Activated T-cell treated with anti-CD3 and anti-CD28 coated beads for 24 hours (primary cell): ENCODE measurements at regions not wholly inside any gene's neighbourhood (a gene's known extent, or its start where the extent isn't known, plus 50 kb on each side); places are given as distances from the start of the nearest gene placed in this dataset.
A peak's percentile ranks its signal among the peaks of the same experiment; 100 is the strongest.

Source experiments
- DNase-seq: peaks from one replicate; pipeline ENCODE4 v3.0.0-alpha.2; 2020; ENCODE audit warnings: low read depth

DNA sequence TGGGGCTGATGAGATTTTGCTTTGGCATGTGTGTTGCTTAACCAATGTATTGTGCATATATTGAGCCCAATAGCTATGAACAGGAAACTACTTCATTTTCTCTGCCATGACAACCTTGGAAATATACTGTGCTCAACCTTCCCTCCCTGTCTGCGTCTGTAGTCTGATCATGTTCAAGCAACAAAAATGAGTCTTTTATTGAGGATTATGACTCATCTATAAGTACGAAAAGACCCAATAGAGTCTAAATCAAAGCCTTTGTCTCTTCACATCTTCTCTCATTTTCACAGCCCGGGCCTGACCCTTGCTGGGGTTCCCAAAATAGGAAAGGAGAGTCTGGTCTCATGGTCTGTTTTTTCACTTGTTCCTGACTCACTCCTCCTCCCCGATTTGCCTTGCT, 158.2 kb downstream of the CAND1 start:
- no peak for DNase-seq

DNA sequence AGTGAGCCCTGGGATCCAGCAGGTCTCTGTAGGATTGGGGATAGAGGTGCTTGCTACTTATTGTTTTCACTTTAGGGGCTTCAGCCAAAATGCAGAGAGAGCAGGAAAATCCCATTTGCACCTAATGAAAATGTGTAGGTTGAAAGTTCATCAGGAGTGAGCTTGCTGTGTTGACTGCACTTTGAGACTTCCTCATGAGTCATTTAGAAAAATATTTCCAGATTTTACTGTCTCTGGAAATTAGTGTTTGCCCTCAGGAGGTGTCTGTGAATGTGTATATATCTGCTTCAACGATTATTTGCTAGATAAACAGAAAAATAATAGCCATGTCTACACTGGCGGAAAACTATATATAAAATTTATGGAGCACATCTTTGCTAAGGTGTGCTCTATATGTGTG, 159.3 kb downstream of the CAND1 start:
- DNase-seq = no peak

DNA sequence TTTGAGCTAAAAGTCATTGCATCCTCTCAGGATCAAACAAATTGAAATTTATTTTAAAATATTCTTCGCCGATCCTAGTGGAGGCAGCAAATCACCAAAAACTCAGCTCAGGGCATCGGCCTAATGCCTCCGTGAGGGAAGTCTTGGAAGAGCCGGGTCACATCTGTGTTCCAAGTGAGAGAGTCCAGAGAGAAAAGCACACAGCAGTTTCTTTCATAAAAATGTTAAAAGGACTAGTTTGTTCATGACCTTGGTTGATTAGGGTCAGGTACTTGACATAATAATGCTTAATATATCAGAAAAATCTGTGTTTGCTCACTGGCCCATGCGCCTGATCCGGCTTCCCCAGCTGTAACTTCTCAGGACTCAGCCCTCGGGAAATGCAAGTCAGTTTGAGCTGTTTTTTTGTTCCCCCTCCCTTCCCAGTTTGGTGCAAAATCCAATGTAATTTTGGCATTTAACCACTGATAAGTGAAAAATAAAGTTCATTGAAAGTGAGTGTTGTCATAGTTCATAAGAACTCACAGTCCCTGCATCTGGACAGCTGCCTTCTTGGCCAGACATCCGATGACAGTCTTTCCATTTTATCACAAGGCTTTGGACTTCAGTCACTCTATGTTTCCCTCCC, 161.7 kb downstream of the CAND1 start:
- DNase-seq = no peak

DNA sequence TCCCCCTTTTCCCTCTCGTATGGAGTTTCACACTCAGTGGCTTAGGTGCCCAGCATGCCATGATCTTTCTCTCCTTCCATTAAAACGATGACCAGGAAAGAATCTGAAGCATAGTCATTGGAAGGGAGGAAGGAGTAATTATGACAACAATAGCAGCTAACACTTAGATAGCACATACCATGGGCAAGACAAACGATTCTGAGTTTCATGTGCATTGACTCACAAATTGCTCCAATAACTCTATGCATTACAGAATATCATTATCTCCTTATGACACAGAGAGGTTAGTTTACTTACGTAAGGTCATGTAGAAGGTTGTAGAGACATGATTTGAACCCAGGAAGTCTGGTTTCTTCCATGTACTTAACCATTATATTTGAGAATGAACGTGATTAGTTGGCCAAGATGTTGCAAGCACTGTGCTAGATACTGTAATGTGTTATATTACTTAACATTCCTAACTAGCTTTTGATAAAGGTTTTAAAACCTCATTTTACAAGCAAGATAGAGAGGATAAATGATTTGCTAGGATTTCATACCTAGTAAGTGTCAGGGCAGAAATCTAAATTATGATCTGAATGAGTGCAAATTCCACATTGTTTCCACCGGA, 162.4 kb downstream of the CAND1 start:
- DNase-seq = no peak

DNA sequence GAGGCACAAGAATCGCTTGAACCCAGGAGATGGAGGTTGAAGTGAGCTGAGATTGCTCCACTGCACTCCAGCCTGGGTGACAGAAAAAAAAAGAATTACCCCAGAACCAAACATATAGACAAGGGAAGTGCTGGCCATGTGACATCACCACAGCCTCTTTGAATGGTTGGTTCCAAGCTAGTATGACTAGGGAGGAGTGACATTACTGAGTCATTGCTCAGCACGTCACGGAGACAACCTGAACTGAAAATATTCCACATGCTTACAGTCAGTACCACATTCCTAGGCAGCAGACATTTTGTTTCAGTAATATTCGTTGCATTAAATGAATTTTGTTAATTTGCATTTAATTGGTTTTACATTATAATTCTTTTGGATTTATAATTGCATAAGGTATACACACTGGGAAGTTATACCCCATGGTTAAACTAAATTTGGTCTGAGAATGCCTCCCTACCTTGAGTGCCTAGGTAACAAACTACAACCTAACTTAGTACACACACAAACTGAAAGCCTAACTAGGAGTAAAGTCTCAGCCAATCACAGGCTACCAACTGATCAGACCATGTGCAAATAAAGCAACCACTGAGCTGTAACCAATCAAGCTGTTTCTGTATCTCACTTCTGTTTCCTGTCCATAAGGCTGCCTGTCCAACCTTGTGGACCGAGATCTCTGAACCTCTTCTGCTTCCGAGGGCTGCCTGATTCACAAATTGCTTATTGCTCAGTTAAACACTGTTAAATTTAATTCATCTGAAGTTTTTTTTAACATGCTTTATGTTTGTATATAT, 164.4 kb downstream of the CAND1 start:
- DNase-seq = no peak

DNA sequence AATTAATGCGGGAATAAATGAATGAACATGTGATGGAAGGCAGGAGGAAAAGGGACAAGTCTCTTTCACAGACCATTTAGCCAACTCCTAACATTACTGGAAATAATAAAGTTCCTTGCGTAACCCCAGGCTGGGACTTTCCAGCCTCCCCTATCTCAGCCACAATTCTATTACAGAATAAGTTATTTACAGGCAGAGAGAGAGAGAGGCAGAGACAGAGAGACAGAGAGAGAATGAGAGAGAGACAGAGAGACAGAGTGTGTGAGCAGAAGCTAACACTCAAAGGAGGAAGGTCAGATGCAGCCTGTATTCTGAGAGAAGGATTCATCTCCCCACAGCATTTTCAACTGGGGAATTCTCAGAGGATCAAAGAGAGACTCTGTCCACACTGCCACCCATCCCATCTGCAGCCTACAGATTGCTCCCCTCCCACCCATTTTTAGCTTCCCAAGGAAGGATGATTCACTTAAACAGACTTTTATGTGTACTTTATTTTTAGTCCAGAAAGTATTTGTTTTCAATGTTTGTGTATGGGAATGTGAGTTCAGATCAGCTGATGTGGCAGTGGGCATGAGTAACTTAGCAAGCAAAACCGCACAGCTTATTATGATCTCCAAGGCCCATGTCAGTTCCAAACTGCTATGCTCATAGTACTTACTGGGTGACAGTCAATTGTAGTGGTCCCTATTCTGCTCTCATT, 165.7 kb downstream of the CAND1 start:
- no peak for DNase-seq

DNA sequence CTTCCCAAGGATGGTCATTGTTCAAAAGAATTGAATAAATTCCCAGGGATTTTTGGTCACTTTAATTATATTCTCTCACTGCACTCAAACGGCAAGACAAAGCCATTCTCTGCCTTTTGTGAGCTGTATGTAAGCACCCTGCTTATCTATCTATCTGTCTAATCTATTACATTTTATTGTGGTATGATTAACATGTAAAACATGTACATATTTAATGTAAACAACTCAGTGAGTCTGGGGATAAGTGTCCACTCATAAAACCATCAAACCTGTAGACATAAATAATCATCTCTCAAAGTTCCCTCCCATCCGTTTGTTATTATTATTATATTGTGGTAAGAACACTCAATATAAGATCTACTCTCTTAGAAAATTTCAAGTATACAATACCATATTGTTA, 167.1 kb downstream of the CAND1 start:
- DNase-seq = no peak

DNA sequence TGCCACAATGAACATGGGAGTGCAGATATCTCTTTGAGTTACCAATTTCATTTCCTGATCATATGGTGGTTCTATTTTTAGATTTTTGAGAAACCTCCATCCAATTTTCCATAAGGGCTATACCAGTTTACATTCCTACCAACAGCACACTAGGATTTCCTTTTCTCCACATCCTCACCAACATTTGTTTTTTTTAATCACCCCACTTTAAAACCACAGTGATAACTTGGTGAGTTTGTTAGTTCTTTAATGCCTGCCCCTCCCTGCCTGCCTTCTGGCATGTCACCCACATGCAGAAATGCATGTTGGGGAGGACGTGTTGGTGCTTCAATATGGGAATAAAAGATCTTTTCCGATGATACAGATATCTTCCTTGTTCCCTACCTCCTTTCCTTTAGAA, 167.9 kb downstream of the CAND1 start:
- no peak for DNase-seq

DNA sequence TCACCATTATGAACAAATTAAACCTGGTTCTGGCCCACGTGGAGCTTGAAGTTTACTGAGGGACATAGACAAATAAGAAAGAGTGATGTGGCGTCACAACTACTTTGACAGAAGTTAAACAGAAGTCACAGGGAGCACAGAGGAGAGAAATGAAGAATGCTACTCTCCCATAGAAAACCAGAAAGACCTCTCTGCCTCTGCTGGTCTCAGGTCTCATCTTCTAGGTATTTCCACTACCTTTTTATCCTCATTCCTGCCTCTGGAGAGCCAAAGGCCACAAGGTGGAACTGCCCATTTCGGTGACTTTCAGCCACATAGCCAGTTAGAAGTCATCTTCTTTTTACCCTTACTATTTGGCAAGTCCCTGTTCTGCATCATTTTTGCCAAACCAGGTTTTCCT, 170.5 kb downstream of the CAND1 start:
- DNase-seq = no peak

DNA sequence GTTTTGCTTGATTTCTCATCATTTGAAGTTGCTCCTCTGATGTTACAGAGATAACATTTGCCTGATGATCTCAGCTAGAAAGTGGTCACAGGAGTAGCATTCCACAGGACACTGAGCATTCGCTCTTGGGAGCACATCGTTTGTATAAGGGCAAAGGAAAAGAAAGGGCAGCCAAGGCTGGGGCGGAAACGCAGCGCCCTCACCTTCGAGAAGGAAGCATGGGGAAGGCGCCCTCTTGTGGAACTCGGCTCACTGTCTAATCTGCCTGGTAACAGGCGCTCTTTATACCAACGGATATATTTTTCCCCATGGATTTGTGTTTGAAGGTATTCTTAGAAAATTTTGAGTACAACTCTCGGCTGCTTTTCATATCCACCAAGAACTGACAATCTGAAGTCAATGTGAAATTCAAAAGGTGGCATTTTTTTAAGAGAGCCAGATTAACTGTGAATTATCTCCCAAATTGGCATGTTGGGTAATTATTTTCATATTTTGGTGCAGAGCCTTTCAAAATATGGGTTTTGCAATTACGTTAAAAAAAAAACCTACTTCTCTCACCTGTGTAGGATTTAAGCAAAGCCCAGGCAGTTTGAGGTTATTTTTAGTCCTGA, 172.7 kb downstream of the CAND1 start:
- DNase-seq = peak; percentile 61

DNA sequence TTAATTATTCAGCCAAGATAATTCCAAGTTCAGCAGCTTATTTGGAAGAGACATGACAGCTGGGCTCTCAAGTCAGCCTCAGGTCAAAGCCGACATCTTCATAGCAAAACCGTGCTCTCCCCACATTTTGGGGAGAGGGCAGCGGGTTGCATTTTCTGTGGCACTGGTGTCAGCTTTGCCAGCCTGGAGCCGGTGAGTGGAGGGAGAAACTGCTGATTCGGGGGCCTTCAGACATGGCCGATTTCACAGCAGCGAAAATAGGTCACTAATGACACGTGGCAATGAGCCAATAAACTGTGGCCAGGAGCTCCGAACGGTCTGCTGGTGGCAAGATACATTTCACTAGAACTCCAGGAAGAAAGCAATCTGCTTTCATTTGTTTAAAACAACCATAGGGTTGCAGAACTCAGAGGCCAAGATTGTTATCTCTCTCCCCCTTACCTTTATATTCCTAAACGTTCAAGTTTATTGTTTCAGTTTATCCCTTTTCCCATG, 173.2 kb downstream of the CAND1 start:
- DNase-seq = no peak

DNA sequence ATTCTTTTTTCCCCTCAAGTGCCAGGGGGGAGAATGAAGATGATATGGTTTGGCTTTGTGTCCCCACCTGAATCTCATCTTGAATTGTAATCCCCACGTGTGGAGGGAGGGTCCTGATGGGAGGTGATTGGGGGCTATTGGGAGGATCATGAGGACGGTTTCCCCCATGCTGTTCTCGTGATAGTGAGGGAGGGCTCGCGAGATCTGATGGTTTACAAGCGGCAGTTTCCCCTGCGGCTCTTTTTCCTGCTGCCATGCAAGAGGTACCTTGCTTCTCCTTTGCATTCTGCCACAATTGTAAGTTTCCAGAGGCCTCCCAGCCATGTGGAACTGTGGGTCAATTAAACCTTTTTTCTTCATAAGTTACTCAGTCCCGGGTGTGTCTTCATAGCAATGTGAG, 173.7 kb downstream of the CAND1 start:
- no peak for DNase-seq

DNA sequence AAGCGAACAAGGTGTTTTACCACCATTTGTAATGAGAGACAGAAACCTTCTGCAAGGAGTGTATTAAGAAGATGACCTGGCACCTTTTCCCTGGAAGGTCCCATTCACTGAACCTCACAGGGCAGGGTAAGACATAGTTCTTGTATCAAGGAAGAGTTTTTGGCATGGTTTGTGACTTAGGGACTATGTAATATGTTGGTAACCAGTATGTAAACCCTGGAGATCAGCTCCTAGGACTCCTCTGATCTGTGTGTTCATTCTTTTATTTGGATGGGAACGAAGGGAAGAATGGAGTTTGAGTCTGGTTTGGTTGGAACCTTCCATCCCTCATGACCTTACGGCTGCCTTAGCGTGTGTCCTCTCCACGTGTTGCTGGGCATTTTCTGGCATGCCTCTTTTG, 175.4 kb downstream of the CAND1 start:
- no peak for DNase-seq

DNA sequence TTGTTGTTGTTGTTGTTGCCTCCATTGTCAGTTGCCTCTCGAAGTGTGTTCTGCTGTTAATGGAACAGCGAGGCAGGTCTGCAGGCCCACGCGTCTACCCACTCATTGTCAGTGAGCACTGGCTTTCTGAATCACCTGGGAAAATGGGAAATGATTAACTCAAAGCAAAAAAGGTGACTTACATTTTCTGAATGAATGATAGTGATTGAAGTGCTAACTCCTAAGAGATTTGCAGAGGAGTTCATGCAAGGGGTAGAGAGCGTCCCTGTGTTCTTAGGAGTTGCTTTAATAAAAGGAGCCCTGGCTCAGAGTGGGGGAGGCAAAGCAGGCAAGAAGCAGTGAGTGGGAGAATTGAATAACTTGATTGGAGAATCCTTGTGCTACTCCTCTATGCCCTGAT, 177.6 kb downstream of the CAND1 start:
- DNase-seq = no peak

DNA sequence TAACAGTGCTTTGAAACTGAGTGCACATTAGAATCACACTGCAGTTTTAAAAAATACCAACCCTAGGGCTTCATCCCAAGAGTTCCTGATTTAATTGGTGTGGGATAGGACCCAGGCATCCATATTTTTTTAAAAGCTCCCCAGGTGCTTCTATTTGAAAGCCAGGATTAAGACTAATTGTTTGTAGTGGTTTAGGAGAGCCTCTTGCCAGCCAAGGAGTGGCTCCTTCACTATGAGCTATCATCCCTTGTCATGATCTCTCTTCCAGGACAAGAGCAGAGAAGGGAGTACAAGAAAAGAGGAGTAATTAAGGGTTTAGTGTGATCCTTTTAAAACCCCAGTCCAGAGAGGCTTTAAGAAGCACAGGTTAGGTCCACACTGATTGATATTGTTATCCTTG, 178.0 kb downstream of the CAND1 start:
- DNase-seq = no peak

DNA sequence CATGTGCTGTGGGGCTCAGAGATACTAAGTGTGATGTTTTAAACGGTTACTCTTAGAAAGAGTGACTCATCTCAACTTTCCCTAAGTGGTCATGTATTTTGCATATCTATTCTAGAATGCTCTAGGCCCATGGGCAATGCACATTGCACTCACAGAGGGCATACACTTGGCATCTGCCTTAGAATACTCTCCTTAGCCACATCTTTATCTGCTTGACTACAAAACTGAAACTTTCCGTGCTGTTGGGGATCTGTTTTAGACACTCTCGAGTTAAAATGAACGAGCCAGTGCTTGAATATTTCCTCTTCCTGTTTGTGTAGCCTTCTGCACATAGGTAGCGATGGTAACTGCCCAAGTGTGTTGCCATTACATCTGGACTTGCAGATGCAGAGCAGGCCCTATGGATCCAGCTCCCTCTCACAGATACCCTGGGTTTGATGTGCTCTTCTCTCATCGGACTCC, 180.5 kb downstream of the CAND1 start:
- DNase-seq = peak; percentile 13

DNA sequence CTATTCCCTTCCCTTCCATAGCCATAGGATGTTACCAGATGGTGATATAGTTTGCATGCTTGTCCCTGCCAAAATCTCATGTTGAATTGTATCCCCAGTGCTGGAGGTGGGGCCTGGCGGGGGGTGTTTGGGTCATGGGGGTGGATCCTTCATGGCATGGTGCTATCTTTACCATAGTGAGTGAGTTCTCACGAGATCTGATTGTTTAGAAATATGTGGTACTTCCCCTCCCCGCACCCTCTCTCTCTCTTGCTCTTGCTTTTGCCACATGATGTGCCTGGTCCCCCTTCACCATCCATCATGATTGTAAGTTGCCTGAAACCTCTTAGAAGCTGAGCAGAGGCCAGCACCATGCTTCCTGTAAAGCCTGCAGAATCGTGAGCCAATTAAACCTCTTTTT, 181.3 kb downstream of the CAND1 start:
- DNase-seq = no peak

DNA sequence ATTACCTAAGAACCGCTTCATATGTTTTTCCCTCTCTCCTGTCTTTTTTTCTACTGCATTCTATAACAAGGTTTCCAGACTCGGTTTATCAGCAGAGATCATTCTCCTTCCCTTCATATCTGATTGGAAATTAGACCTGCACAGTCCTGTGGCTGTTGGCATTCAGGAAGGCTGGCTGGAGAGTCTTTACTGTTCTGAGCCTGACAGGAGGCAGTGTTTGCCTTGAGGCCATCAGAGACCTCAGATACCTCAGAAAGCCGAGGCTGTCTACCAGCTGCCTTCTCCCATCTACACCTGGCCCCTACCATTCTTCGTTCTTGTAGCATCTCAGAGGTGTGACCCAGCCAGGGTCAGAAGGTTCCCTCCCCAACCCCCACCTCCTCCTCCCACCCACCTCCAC, 182.0 kb downstream of the CAND1 start:
- DNase-seq = no peak

DNA sequence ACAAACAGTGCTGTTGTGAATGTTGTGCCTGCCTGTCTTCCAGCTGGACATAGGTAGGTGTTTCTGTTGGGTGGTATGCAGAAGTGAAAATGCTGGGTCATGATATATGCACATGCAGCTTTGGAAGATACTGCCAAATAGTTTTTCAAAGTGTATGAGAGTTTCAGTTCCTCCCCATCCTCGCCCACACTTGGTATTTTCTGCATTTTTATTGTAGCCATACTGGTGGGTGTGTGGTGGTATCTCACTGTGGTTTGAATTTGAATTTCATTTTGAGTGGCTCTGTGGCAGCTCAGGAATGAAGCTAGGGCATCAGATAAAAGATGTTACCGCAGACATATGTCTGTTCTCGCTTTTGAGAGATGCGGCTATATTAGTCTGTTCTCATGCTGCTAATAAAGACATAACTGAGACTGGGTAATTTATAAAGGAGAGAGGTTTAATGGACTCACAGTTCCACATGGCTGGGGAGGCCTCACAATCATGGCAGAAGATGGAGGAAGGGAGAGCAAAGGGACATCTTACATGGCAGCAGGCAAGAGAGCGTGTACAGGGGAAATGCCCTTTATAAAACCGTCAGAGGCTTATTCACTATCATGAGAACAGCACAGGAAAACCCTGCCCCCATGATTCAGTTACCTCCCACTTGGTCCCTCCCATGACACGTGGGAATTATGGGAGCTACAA, 183.1 kb downstream of the CAND1 start:
- peak; percentile 38 for DNase-seq

DNA sequence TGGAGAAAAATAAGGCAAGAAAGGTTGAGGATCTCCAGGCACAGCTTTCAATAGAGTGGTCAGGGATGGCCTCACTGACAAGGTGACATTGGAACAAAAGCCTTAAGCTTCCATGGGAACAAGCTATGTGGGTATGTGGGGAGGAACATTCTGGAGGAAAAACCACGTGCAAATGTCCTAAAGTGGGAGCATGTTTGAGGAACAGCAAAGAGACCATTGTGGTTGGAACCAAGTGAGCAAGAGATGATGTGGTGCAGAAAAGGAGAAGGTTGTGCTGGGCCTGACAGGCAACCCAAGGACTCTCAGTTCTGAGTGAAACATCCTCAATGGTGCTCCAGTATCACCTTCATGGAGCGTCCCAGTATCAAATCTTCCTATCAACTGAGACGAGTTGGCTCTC, 184.0 kb downstream of the CAND1 start:
- DNase-seq = no peak

DNA sequence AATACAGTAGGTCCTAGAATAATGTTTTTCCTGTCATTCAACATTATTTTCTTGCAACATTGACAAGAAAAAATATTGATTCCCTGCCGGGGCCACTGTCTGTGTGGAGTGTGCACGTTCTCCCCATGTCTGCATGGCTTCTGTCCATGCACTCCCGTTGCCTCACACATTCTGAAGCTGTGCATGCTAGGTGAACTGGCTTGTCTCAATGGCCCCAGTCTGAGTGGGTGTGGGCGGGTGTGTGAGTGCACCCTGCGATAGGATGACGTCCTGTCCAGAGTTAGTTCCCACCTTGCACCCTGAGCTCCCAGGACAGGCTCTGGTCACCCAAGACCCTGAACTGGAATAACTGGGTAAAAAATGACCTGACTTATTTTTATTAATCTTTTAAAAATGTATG, 186.1 kb downstream of the CAND1 start:
- no peak for DNase-seq
